Trophoblast cell (in vitro differentiated cells and primary cell): ENCODE measurements at regions not wholly inside any gene's neighbourhood (a gene's known extent, or its start where the extent isn't known, plus 50 kb on each side); places are given as distances from the start of the nearest gene placed in this dataset.

Source experiments
- DNase-seq, 2 donors: peaks; one replicate each; pipeline ENCODE4 v3.0.0-alpha.2; 2016
- H2AFZ ChIP-seq: 2 replicates; pipeline ENCODE4 v1.6.1; 2013; ENCODE audit warnings: low read length, moderate library complexity, mild to moderate bottlenecking; ENCODE audit not compliant: insufficient read depth, poor library complexity
- H2AK5ac ChIP-seq: 2 replicates; pipeline ENCODE4 v1.6.1; 2013; ENCODE audit warnings: mild to moderate bottlenecking, low read length
- H2BK120ac ChIP-seq: 2 replicates; pipeline ENCODE4 v1.6.1; 2013; ENCODE audit warnings: low read length, mild to moderate bottlenecking, moderate library complexity; ENCODE audit not compliant: insufficient read depth, poor library complexity
- H2BK12ac ChIP-seq: 2 replicates; pipeline ENCODE4 v1.6.1; 2013; ENCODE audit warnings: mild to moderate bottlenecking, low read length, moderate library complexity
- H2BK5ac ChIP-seq: 2 replicates; pipeline ENCODE4 v1.6.1; 2013; ENCODE audit warnings: low read length, low read depth, moderate library complexity, mild to moderate bottlenecking; ENCODE audit not compliant: poor library complexity
- H3K14ac ChIP-seq: 2 replicates; pipeline ENCODE4 v1.6.1; 2013; ENCODE audit warnings: mild to moderate bottlenecking, low read length
- H3K18ac ChIP-seq: 2 replicates; pipeline ENCODE4 v1.6.1; 2013; ENCODE audit warnings: mild to moderate bottlenecking, low read length
- H3K23ac ChIP-seq: 2 replicates; pipeline ENCODE4 v1.6.1; 2013; ENCODE audit warnings: low read length
- H3K27ac ChIP-seq: 2 replicates; pipeline ENCODE4 v1.5.1; 2013; ENCODE audit warnings: low read depth, mild to moderate bottlenecking, inconsistent platforms, low read length, moderate library complexity
- H3K27me3 ChIP-seq: 2 replicates; pipeline ENCODE4 v1.6.1; 2013; ENCODE audit warnings: inconsistent platforms, mild to moderate bottlenecking, low read length, moderate library complexity; ENCODE audit not compliant: insufficient read depth
- H3K36me3 ChIP-seq, 2 experiments: 1 replicate in 1 of 2; 2 replicates in 1 of 2; pipeline ENCODE4 v1.6.1; 2013; ENCODE audit warnings: low read length in 2 of 2, mild to moderate bottlenecking in 2 of 2, moderate library complexity in 1 of 2; ENCODE audit not compliant: insufficient read depth in 2 of 2, control insufficient read depth in 1 of 2
- H3K4ac ChIP-seq: 2 replicates; pipeline ENCODE4 v1.6.1; 2013; ENCODE audit warnings: low read depth, mild to moderate bottlenecking, low read length, moderate library complexity
- H3K4me1 ChIP-seq, 2 experiments: 1 replicate in 1 of 2; 2 replicates in 1 of 2; pipeline ENCODE4 v1.6.1; 2013; ENCODE audit warnings: low read length in 2 of 2, mild to moderate bottlenecking in 2 of 2, moderate library complexity in 1 of 2; ENCODE audit not compliant: insufficient read depth in 2 of 2, control insufficient read depth in 1 of 2
- H3K4me2 ChIP-seq: 2 replicates; pipeline ENCODE4 v1.6.1; 2013; ENCODE audit warnings: inconsistent platforms, mild to moderate bottlenecking, low read length, moderate library complexity
- H3K4me3 ChIP-seq: 2 replicates; pipeline ENCODE4 v1.5.1; 2013; ENCODE audit warnings: mild to moderate bottlenecking, low read depth, low read length, inconsistent platforms
- H3K79me1 ChIP-seq: one replicate; pipeline ENCODE4 v1.6.1; 2013; ENCODE audit warnings: low read length
- H3K79me2 ChIP-seq: 2 replicates; pipeline ENCODE4 v1.6.1; 2013; ENCODE audit warnings: low read length, mild to moderate bottlenecking; ENCODE audit not compliant: control insufficient read depth, insufficient read depth, poor library complexity
- H3K9ac ChIP-seq: 2 replicates; pipeline ENCODE4 v1.6.1; 2013; ENCODE audit warnings: mild to moderate bottlenecking, low read length
- H3K9me3 ChIP-seq: 2 replicates; pipeline ENCODE4 v1.6.1; 2013; ENCODE audit warnings: low read depth, mild to moderate bottlenecking, control low read depth, inconsistent platforms, low read length; ENCODE audit not compliant: insufficient read depth
- H4K12ac ChIP-seq: 2 replicates; pipeline ENCODE4 v1.6.1; 2013; ENCODE audit warnings: low read depth, mild to moderate bottlenecking, low read length, moderate library complexity
- H4K8ac ChIP-seq: 2 replicates; pipeline ENCODE4 v1.6.1; 2013; ENCODE audit warnings: low read depth, mild to moderate bottlenecking, low read length, moderate library complexity
- H4K91ac ChIP-seq: one replicate; pipeline ENCODE4 v1.6.1; 2013; ENCODE audit warnings: low read depth, mild to moderate bottlenecking, low read length, moderate library complexity
- WGBS: extraction: QIAGEN DNeasy Blood & Tissue Kit; methylation state at CpG from one replicate; pipeline ENCODE4 v1.1.7; 2013; ENCODE audit warnings: missing lambda C conversion rate; ENCODE audit not compliant: insufficient read length, insufficient coverage; ENCODE audit errors: extremely low coverage; 5-methylcytosine and 5-hydroxymethylcytosine counted together

DNA sequence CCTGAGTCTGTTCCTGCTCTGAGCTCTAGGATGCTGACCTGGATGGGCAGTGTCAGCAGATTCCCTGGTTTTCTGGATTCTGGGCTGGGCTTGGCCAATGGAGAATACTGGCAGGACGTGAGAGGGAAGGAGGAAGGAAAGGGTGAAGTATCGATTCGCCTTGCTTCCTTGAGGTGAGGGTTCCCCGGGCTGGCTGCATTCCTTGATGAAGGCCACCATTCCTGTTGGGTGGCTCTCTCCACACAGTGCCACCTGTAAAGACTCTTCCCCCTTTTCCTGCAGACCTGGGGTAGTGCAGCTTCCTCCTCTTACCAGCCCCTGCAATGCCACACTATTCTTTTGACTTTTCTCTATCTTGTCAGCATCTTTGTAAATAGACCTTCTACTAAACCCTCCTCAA, 58.1 kb upstream of the TANC2 start:
- H2BK12ac ChIP-seq = no peak overlapping the region
- WGBS = no CpG with 5 or more reads among the region's 4 CpGs
- no peak overlapping the region for H4K12ac ChIP-seq

DNA sequence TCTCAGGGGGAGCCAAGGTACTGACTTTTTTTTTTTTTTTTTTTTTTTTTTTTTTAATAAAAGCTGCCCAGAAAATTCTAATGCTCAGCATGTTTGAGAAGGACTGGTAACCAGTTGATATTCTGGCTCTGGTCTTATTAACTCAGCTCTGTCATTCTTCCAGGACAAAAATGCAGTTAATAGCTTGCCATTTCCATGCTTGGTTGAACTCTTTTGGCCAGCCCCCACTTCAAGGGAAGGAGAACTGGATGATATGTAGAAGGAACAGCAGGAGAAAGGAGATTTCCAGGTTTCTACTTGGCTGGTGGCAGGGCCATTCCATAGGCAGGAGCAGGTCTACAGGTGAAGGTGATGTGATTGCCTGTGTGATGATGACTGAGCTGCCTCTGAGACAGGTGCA, 59.2 kb upstream of the TANC2 start:
- Histone ChIP-seq H4K91ac (no peak overlapping the region), H4K12ac (no peak overlapping the region), H3K27me3 (no peaks in the 10 kb centered on the region), H3K9ac (no peak overlapping the region), H3K4me2 (no peak overlapping the region), H3K36me3 (no peaks in the 10 kb centered on the region), H3K79me2 (no peaks in the 10 kb centered on the region), H2AK5ac (no peak overlapping the region), H3K27ac (no peak overlapping the region), H2BK12ac (no peak overlapping the region), H2BK120ac (no peak overlapping the region), H3K23ac (no peak overlapping the region), H3K4ac (no peak overlapping the region), H3K4me3 (no peak overlapping the region), H3K18ac (no peak overlapping the region), H4K8ac (no peak overlapping the region), H3K14ac (no peak overlapping the region), H3K79me1 (no peaks in the 10 kb centered on the region), H3K4me1 (no peaks in the 10 kb centered on the region), H2AFZ (no peak overlapping the region), H3K9me3 (peaks cover 4% of the 10 kb centered on the region), H2BK5ac (no peak overlapping the region)
- no peak for DNase-seq

More for the DNA sequence above, 58.1 kb upstream of the TANC2 start:
- Histone ChIP-seq H3K36me3 (no peaks in the 10 kb centered on the region), H2BK120ac (no peak overlapping the region), H3K4me2 (no peak overlapping the region), H2BK5ac (no peak overlapping the region), H4K8ac (no peak overlapping the region), H2AFZ (no peak overlapping the region), H3K27ac (no peak overlapping the region), H4K91ac (no peak overlapping the region), H3K4ac (no peak overlapping the region), H3K23ac (no peak overlapping the region), H3K79me2 (no peaks in the 10 kb centered on the region), H3K4me3 (no peak overlapping the region), H3K9me3 (peaks cover 4% of the 10 kb centered on the region), H3K14ac (no peak overlapping the region), H3K18ac (no peak overlapping the region), H3K4me1 (no peaks in the 10 kb centered on the region), H2AK5ac (no peak overlapping the region), H3K79me1 (no peaks in the 10 kb centered on the region), H3K9ac (no peak overlapping the region), H3K27me3 (no peaks in the 10 kb centered on the region)
- no peak for DNase-seq

DNA sequence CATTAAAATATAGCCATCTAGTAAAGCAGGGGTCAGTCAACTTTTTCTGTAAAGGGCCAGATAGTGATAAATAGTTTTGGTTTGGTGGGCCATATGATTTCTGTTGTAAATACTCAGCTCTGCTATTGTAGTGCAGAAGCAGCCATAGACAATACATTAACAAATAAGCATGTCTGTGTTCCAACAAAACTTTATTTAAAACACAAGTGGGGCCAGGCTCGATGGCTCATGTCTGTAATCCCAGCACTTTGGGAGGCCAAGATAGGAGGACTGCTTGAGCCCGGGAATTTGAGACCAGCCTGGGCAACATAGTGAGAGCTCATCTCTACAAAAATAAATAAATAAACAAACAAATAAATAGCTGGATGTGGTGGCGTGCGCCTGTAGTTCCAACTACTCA, 60.8 kb upstream of the TANC2 start:
- no peak overlapping the region for H3K14ac ChIP-seq
- no peak overlapping the region for H3K9ac ChIP-seq
- no peak overlapping the region for H4K8ac ChIP-seq
- H3K4me1 ChIP-seq = no peaks in the 10 kb centered on the region
- H3K79me1 ChIP-seq = no peaks in the 10 kb centered on the region
- no peak overlapping the region for H4K91ac ChIP-seq
- no peak overlapping the region for H3K4ac ChIP-seq
- H2AFZ ChIP-seq = no peak overlapping the region
- no peak overlapping the region for H2BK120ac ChIP-seq
- H3K18ac ChIP-seq = no peak overlapping the region
- no peak for DNase-seq
- H2BK12ac ChIP-seq = no peak overlapping the region
- no peak overlapping the region for H3K23ac ChIP-seq
- no peak overlapping the region for H4K12ac ChIP-seq
- H3K9me3 ChIP-seq = peaks cover 4% of the 10 kb centered on the region
- H3K4me2 ChIP-seq = no peak overlapping the region
- H2BK5ac ChIP-seq = no peak overlapping the region
- H3K4me3 ChIP-seq = no peak overlapping the region
- no peaks in the 10 kb centered on the region for H3K27me3 ChIP-seq
- no peaks in the 10 kb centered on the region for H3K79me2 ChIP-seq
- no peak overlapping the region for H2AK5ac ChIP-seq
- WGBS = no CpG with 5 or more reads among the region's 4 CpGs
- H3K36me3 ChIP-seq = no peaks in the 10 kb centered on the region
- H3K27ac ChIP-seq = no peak overlapping the region

DNA sequence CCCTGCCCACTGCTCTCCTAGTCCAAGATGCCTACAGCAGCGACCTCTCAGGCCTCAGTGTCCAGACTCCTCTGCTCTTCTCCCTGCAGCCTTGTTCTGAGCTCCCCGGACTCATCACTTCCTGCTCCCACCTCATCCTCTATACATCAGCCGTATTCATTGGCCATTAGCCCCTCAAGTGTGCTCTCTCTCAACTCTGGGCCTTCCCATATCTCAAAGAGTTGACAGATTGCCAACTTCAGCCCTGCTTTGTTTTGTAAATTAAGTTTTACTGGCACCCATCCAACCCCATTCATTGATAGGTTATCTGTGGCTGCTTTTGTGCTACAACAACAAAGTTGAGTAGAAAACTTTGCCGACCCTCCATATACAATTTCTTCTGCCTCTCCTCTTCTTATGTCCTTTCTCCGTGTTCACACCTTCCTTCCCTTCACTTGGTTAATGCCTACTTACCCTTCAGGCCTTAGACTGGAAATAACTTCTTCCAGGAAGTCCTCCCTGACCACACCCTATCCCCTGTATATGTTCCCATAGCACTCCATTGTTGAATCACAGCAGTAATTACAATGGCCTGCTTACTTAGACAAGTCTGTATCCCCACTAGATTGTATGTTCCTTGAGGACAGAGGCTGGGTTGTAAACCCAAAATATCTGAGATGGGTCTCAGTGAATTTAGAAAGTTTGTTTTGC, 63.4 kb upstream of the TANC2 start:
- H3K4me2 ChIP-seq = no peak overlapping the region
- peaks cover 1% of the 10 kb centered on the region for H3K9me3 ChIP-seq
- WGBS = no CpG with 5 or more reads among the region's 5 CpGs
- no peak overlapping the region for H4K12ac ChIP-seq
- H3K23ac ChIP-seq = no peak overlapping the region
- peak overlapping the region; percentile 67 for H4K91ac ChIP-seq
- H3K27me3 ChIP-seq = no peaks in the 10 kb centered on the region
- peaks cover 10 to 12% of the 10 kb centered on the region in 2 experiments for H3K4me1 ChIP-seq
- H3K4me3 ChIP-seq = no peak overlapping the region
- H2AFZ ChIP-seq = no peak overlapping the region
- peak overlapping the region; percentile 52 for H2AK5ac ChIP-seq
- peak overlapping the region; percentile 46 for H4K8ac ChIP-seq
- H3K36me3 ChIP-seq = no peaks in the 10 kb centered on the region
- no peak for DNase-seq
- H3K27ac ChIP-seq = no peak overlapping the region
- peak overlapping the region; percentile 60 for H2BK5ac ChIP-seq
- H3K14ac ChIP-seq = peak overlapping the region; percentile 21
- no peak overlapping the region for H3K9ac ChIP-seq
- H2BK12ac ChIP-seq = peak overlapping the region; percentile 32
- peaks cover 13% of the 10 kb centered on the region for H3K79me1 ChIP-seq
- no peak overlapping the region for H2BK120ac ChIP-seq
- no peak overlapping the region for H3K4ac ChIP-seq
- H3K79me2 ChIP-seq = no peaks in the 10 kb centered on the region
- peak overlapping the region; percentile 37 for H3K18ac ChIP-seq
